NCI-H774 (cell line): ENCODE measurements at regions not wholly inside any gene's neighbourhood (a gene's known extent, or its start where the extent isn't known, plus 50 kb on each side); places are given as distances from the start of the nearest gene placed in this dataset.
"Not testable (repeated sequence)": the region's sequence is repeated elsewhere in the genome, so short reads cannot be mapped to it uniquely, and the experiment has no call there.

Experiments
- DNase-seq: peaks from one replicate; lab custom pipeline; 2025; lab: John Stamatoyannopoulos, UW

GRCh38 chr10:29363930-29364329 lies 75.1 kb downstream of the LYZL1 start:
- not testable (repeated sequence) for DNase-seq

GRCh38 chr10:29366206-29366605 lies 77.3 kb downstream of the LYZL1 start:
- DNase-seq = not testable (repeated sequence)

- DNase-seq = no peak
Observed at GRCh38 chr10:29369419-29369818, 80.5 kb downstream of the LYZL1 start.

GRCh38 chr10:29370097-29371092 lies 81.5 kb downstream of the LYZL1 start:
- no peak for DNase-seq

- no peak for DNase-seq
Observed at GRCh38 chr10:29372920-29373319, 84.0 kb downstream of the LYZL1 start.

GRCh38 chr10:29374162-29374561 lies 85.3 kb downstream of the LYZL1 start:
- no peak for DNase-seq

- DNase-seq = no peak
Observed at GRCh38 chr10:29375888-29376287, 87.0 kb downstream of the LYZL1 start.

- DNase-seq = no peak
Observed at GRCh38 chr10:29377333-29377961, 88.6 kb downstream of the LYZL1 start.

- no peak for DNase-seq
Observed at GRCh38 chr10:29378106-29378505, 89.2 kb downstream of the LYZL1 start.

- no peak for DNase-seq
Observed at GRCh38 chr10:29379208-29379607, 90.3 kb downstream of the LYZL1 start.

GRCh38 chr10:29379777-29380598 lies 91.1 kb downstream of the LYZL1 start:
- not testable (repeated sequence) for DNase-seq

GRCh38 chr10:29380599-29381511 lies 92.0 kb downstream of the LYZL1 start:
- not testable (repeated sequence) for DNase-seq

GRCh38 chr10:29386342-29386999 lies 97.6 kb downstream of the LYZL1 start:
- peak; percentile 15 for DNase-seq

- DNase-seq = peak; percentile 65
Observed at GRCh38 chr10:29387269-29387668, 98.4 kb downstream of the LYZL1 start.

- not testable (repeated sequence) for DNase-seq
Observed at GRCh38 chr10:29388112-29388511, 99.2 kb downstream of the LYZL1 start.

- DNase-seq = no peak
Observed at GRCh38 chr10:29389493-29389892, 100.6 kb downstream of the LYZL1 start.

- DNase-seq = no peak
Observed at GRCh38 chr10:29389935-29390334, 101.1 kb downstream of the LYZL1 start.

- DNase-seq = peak; percentile 27
Observed at GRCh38 chr10:29392376-29393021, 103.6 kb downstream of the LYZL1 start.

- DNase-seq = no peak
Observed at GRCh38 chr10:29394321-29394932, 105.6 kb downstream of the LYZL1 start.

- DNase-seq = no peak
Observed at GRCh38 chr10:29395409-29395808, 106.5 kb downstream of the LYZL1 start.
